Subcutaneous abdominal adipose tissue (tissue), 5 donors: ENCODE measurements at regions not wholly inside any gene's neighbourhood (a gene's known extent, or its start where the extent isn't known, plus 50 kb on each side); places are given as distances from the start of the nearest gene placed in this dataset.
"Not testable (repeated sequence)": the region's sequence is repeated elsewhere in the genome, so short reads cannot be mapped to it uniquely, and the experiment has no call there.

ENCODE experiments used
- H3K27ac ChIP-seq: one replicate; pipeline ENCODE4 v1.7.0; 2013; ENCODE audit warnings: low read depth, mild to moderate bottlenecking, inconsistent platforms, low read length, moderate library complexity
- H3K27me3 ChIP-seq, 5 donors: one replicate each; pipeline ENCODE4 v1.7.0; 2013; ENCODE audit warnings: low read length in 5 of 5, inconsistent platforms in 1 of 5; ENCODE audit not compliant: control insufficient read depth in 5 of 5, insufficient read depth in 4 of 5
- H3K36me3 ChIP-seq, 5 donors: one replicate each; pipeline ENCODE4 v1.7.0; 2013; ENCODE audit warnings: low read length in 5 of 5; ENCODE audit not compliant: control insufficient read depth in 5 of 5, insufficient read depth in 5 of 5
- H3K4me1 ChIP-seq, 5 donors: one replicate each; pipeline ENCODE4 v1.7.0; 2013; ENCODE audit warnings: low read length in 5 of 5, mild to moderate bottlenecking in 3 of 5, moderate library complexity in 1 of 5; ENCODE audit not compliant: control insufficient read depth in 5 of 5, insufficient read depth in 5 of 5
- H3K4me3 ChIP-seq, 5 donors: one replicate each; pipeline ENCODE4 v1.7.0; 2013; ENCODE audit warnings: low read length in 5 of 5, low read depth in 1 of 5
- H3K9ac ChIP-seq, 5 donors: one replicate each; pipeline ENCODE4 v1.7.0; 2013; ENCODE audit warnings: low read length in 5 of 5, mild to moderate bottlenecking in 4 of 5, moderate library complexity in 3 of 5
- H3K9me3 ChIP-seq, 5 donors: one replicate each; pipeline ENCODE4 v1.7.0; 2013; ENCODE audit warnings: low read length in 5 of 5; ENCODE audit not compliant: control insufficient read depth in 5 of 5
- donor health status: healthy.
- donor health status: healthy.
- donor health status: healthy.
- donor health status: healthy.
- donor health status: healthy.

DNA sequence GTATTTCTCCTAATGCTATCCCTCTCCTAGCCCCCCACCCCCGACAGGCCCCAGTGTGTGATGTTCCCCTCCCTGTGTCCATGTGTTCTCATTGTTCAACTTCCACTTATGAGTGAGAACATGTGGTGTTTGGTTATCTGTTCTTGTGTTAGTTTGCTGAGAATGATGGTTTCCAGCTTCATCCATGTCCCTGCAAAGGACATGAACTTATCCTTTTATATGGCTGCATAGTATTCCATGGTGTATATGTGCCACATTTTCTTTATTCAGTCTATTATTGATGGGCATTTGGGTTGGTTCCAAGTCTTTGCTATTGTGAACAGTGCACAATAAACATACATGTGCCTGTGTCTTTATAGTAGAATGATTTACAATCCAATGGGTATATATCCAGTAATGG lies 362.0 kb upstream of the GYPC start:
- not testable (repeated sequence) for H3K9ac ChIP-seq, H3K27ac ChIP-seq, H3K27me3 ChIP-seq, H3K36me3 ChIP-seq, H3K4me1 ChIP-seq, H3K9me3 ChIP-seq, H3K4me3 ChIP-seq

DNA sequence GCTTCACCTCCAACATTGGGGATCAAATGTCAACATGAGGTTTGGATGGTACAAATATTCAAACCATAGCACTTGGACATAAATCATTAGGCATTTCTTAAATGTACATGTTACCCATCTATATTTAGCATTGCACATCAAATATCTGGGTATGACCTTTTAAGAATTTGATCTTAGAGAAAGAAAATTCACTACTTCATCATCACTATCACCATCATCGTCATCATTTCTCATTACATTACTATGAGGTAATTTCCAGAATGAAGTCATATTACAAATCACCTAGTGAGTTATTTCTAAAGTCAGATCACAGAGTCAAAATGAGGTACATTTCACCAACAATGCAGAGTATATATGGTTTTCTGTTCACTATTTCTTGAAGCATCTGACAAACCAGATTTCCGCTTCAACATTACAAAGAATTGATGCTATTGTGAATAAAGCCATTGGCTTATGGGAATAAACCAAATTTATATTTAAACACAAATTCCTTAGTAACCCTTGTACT lies 356.4 kb upstream of the GYPC start:
- Histone ChIP-seq H3K36me3 (no peaks in the 10 kb centered on the region), H3K9me3 (no peaks in the 10 kb centered on the region), H3K27ac (no peak overlapping the region), H3K9ac (no peak overlapping the region), H3K27me3 (no peaks in the 10 kb centered on the region), H3K4me3 (no peak overlapping the region), H3K4me1 (no peaks in the 10 kb centered on the region)

DNA sequence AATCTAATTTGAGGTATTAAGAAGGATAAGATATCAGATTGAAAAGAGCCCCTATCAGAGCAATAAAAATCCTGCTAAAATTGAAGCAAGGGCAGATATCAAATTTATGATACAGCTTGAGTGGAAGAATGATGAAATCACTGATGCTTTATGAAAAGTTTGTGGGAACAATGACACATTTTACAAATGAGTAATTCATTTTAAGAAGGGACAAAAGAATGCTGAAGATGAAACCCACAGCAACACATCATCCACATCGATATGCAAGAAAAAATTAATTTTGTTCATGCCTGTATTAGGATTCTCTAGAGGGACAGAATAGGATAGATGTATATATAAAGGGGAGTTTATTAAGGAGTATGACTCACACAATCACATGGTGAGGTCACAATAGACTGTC lies 355.6 kb upstream of the GYPC start:
- no peaks in the 10 kb centered on the region for H3K36me3 ChIP-seq
- no peak overlapping the region for H3K27ac ChIP-seq
- H3K4me3 ChIP-seq = no peak overlapping the region
- H3K4me1 ChIP-seq = no peaks in the 10 kb centered on the region
- H3K9ac ChIP-seq = no peak overlapping the region
- no peaks in the 10 kb centered on the region for H3K9me3 ChIP-seq
- H3K27me3 ChIP-seq = no peaks in the 10 kb centered on the region

DNA sequence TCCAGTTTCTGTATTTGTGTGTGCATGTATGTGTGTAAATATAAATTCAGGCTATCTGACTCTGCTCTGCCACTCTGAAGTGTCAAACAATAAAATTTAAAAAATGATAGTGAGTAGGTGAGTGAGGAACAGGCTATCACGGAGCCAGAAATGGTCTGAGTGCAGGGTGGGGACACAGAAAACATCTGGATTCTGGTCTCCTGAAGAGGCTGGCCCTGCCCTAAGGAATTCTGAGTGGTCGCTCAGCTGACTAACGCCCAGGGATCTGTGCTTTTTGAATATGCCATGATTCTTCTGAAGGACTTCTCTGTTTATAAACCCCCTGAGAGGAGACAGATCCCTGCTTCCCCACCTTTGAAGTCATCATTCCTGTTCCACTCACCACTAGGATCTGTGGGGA lies 353.9 kb upstream of the GYPC start:
- Histone ChIP-seq H3K27ac (no peak overlapping the region), H3K36me3 (no peaks in the 10 kb centered on the region), H3K27me3 (no peaks in the 10 kb centered on the region), H3K4me1 (no peaks in the 10 kb centered on the region), H3K4me3 (no peak overlapping the region), H3K9ac (no peak overlapping the region), H3K9me3 (no peaks in the 10 kb centered on the region)

DNA sequence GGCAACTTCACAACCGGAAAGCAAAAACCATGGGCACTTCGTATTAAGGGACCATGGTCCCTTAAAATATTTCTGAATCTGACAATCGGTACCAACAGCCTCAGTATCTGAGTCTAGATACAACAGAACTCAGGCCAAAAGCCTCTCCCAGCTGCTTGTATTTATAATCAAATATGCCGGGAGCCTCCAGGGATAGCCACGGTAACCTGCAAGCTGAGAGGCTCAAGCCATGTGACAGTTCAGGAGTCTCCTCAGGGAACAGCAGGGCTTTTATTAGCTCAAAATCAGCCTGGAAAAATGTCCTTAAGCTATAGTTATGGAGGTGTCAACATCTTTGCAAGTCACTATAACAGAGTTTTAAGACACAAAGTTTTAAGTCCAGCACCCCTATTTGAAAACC lies 352.8 kb upstream of the GYPC start:
- H3K36me3 ChIP-seq = no peaks in the 10 kb centered on the region
- H3K9ac ChIP-seq = no peak overlapping the region
- H3K4me3 ChIP-seq = no peak overlapping the region
- no peaks in the 10 kb centered on the region for H3K9me3 ChIP-seq
- H3K4me1 ChIP-seq = no peaks in the 10 kb centered on the region
- no peaks in the 10 kb centered on the region for H3K27me3 ChIP-seq
- H3K27ac ChIP-seq = no peak overlapping the region

DNA sequence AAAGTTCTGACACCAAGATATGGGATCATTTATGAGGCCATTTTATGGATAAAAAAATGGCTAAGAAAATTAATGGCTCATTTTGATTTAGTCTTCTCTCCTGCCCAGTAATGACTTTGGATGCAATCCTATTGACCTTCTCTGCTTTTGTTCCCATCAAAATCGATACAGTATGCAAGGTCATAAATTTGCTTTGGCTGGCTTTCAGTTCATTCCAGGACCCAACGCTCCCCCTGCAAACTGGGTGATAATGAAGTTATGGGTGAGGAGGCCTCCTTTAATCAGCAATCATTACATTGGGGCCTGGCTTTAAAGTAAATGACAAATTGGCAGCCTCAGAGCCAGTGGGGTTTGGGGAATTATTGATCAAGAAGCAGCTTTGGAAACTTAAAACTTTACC lies 351.8 kb upstream of the GYPC start:
- H3K4me3 ChIP-seq = no peak overlapping the region
- no peaks in the 10 kb centered on the region for H3K9me3 ChIP-seq
- no peaks in the 10 kb centered on the region for H3K36me3 ChIP-seq
- H3K4me1 ChIP-seq = no peaks in the 10 kb centered on the region
- H3K9ac ChIP-seq = no peak overlapping the region
- no peak overlapping the region for H3K27ac ChIP-seq
- H3K27me3 ChIP-seq = no peaks in the 10 kb centered on the region

DNA sequence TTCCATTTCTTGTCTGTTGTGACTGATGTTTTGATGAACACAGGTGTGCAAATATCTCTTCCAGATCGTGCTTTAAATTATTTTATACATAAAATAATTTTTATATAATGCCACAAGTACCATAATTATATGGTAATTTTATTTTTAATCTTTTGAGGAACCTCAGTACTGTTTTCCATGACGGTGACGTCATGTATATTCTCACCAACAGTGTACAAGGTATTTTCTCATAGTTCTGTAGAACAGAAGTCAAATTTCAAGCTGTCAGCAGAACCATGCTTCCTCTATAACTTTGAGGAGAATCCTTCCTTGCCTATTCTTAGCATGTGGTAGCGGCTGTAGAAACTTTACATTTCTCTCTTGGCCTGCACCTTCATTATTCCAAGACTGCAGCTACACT lies 349.4 kb upstream of the GYPC start:
- Histone ChIP-seq H3K4me1 (no peaks in the 10 kb centered on the region), H3K27ac (no peak overlapping the region)

DNA sequence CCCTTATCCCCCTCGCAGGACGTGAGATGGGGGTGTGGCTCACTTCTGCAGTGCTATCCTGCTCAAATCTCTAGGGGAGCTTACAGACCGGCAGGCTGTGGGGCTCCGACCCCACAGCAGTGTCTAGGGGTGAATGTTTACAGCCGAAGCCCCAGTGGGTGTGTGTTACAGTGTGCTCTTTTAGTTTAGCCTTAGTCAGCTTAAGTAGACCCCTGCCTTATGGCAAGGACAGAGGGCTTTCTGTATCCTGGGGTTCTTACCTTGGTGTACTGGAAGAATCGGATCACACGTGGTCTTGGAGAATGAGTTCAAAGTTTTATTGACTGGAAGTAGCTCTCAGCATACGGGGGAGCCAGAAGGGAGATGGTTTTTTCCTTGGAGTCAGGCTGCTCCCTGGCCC lies 348.2 kb upstream of the GYPC start:
- H3K9ac ChIP-seq = no peak overlapping the region
- no peaks in the 10 kb centered on the region for H3K27me3 ChIP-seq
- no peaks in the 10 kb centered on the region for H3K4me1 ChIP-seq
- no peaks in the 10 kb centered on the region for H3K9me3 ChIP-seq
- H3K36me3 ChIP-seq = no peaks in the 10 kb centered on the region
- no peak overlapping the region for H3K27ac ChIP-seq
- H3K4me3 ChIP-seq = no peak overlapping the region

More for the DNA sequence above, 349.4 kb upstream of the GYPC start:
- no peaks in the 10 kb centered on the region for H3K36me3 ChIP-seq
- H3K4me3 ChIP-seq = no peak overlapping the region
- H3K9me3 ChIP-seq = no peaks in the 10 kb centered on the region
- H3K9ac ChIP-seq = no peak overlapping the region
- H3K27me3 ChIP-seq = no peaks in the 10 kb centered on the region

DNA sequence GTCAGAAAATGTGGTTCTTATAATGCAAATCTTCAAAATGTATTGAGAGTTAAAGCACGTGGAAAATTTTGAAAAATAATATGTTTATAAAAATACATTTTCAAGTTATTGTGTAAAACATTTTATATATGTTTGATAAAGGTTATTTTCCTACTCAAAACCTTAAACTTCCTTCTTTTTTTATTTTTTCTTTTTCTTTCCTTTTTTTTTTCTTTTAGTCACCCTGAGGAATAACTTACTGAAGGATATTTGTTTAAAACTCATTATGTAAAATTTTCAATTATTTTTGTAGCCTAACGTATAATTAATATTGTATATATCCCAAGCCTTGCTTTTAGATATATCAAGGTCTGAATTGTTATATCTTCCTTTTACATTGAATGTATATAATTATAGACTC lies 346.8 kb upstream of the GYPC start:
- Histone ChIP-seq H3K4me3 (no peak overlapping the region), H3K36me3 (no peaks in the 10 kb centered on the region), H3K9me3 (no peaks in the 10 kb centered on the region), H3K27me3 (no peaks in the 10 kb centered on the region), H3K4me1 (no peaks in the 10 kb centered on the region), H3K9ac (no peak overlapping the region), H3K27ac (no peak overlapping the region)

DNA sequence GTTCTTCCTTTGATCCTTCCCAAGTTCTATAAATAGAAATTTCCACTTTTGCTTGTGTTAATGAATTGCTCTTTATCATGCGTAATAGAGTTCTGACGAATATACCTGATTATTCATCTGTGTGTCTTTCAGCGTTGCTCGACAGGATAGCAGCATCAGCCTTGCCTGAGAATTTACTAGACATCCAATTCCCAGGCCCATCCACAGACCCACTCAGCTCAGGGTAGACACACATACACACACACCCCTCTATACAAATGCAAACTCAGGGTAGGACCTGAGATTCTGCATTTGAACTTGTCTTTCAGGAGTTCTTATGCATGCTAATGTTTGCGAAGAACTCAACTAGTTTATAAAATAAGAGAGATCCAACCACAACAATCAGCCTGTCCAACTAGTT lies 343.4 kb upstream of the GYPC start:
- H3K4me3 ChIP-seq = no peak overlapping the region
- no peak overlapping the region for H3K27ac ChIP-seq
- no peaks in the 10 kb centered on the region for H3K36me3 ChIP-seq
- H3K9me3 ChIP-seq = no peaks in the 10 kb centered on the region
- H3K27me3 ChIP-seq = peaks cover 0 to 2% (median 0%) of the 10 kb centered on the region in 5 donors
- H3K4me1 ChIP-seq = no peaks in the 10 kb centered on the region
- no peak overlapping the region for H3K9ac ChIP-seq

DNA sequence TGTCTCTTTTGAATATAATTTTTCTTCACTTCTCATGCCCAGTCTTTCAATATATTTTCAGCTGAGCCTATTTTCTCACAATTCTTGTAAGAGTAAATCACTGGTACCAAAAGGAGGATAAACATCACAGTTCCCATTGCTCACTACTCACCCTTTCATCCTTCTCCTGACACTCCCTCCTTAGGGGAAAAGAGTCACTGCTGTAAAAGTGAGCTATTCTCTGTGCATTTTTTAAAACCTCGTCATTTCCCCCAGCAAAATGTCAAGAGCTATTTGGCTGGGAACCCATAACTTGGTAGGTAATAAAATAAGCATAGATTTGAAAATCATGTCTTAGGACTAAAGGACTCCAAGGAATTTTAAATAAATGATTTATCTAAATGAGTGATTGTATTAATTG lies 340.1 kb upstream of the GYPC start:
- Histone ChIP-seq H3K9ac (no peak overlapping the region), H3K27me3 (peaks cover 0 to 2% (median 0%) of the 10 kb centered on the region in 5 donors), H3K4me1 (no peaks in the 10 kb centered on the region), H3K36me3 (no peaks in the 10 kb centered on the region), H3K9me3 (no peaks in the 10 kb centered on the region), H3K4me3 (no peak overlapping the region), H3K27ac (no peak overlapping the region)
